ENCODE measurements at regions not wholly inside any gene's neighbourhood (a gene's known extent, or its start where the extent isn't known, plus 50 kb on each side); places are given as distances from the start of the nearest gene placed in this dataset.

DNA sequence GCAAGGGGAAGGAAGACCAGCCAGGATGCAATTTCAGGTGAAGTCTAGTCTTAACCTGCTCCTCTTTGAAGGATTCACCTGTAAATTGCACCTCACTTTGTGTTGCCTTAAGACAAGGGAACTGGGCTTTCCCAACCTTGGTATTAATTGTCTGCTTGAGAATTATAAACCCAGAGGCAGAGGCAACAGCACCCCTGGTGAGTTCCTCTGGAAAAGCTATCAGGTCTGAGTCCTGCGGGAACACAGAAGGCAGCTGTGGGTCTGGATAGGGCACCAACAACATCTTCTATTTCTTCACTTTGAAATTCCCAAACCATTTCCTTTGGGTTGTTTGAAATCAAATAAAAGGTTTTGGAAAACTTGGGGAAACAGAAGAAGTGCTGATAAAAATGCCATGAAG, 109.2 kb upstream of the NPY2R start:
- H3K27me3 ChIP-seq = peaks cover 3% of the 10 kb centered on the region
- TF ChIP-seq EZH2 (IDR thresholded peaks at IDR 0.05; ENCODE audit: borderline replicate concordance) = no peak
- TF ChIP-seq, protein P1, sequence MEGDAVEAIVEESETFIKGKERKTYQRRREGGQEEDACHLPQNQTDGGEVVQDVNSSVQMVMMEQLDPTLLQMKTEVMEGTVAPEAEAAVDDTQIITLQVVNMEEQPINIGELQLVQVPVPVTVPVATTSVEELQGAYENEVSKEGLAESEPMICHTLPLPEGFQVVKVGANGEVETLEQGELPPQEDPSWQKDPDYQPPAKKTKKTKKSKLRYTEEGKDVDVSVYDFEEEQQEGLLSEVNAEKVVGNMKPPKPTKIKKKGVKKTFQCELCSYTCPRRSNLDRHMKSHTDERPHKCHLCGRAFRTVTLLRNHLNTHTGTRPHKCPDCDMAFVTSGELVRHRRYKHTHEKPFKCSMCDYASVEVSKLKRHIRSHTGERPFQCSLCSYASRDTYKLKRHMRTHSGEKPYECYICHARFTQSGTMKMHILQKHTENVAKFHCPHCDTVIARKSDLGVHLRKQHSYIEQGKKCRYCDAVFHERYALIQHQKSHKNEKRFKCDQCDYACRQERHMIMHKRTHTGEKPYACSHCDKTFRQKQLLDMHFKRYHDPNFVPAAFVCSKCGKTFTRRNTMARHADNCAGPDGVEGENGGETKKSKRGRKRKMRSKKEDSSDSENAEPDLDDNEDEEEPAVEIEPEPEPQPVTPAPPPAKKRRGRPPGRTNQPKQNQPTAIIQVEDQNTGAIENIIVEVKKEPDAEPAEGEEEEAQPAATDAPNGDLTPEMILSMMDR (IDR thresholded peaks at IDR 0.05; ENCODE audit: poor library complexity) = no peak
- TF ChIP-seq EZH2phosphoT487 (IDR thresholded peaks at IDR 0.05; ENCODE audit: low read depth, severe bottlenecking, unreplicated experiment) = no peak
- no peak overlapping the region for H3K27ac ChIP-seq
- DNase-seq (ENCODE audit: low spot score) = no peak
- H3K4me2 ChIP-seq = no peak overlapping the region
- WGBS (ENCODE audit: low lambda C conversion rate, missing lambda C conversion rate) = 89% methylated on average over 1 of the region's 1 CpG
- H3K4me3 ChIP-seq = no peak overlapping the region
- no peak overlapping the region for H2AFZ ChIP-seq
- H3K79me2 ChIP-seq = no peaks in the 10 kb centered on the region
- H3K36me3 ChIP-seq (replicated peaks; ENCODE audit: insufficient read depth, low read depth) = no peaks in the 10 kb centered on the region
- no peaks in the 10 kb centered on the region for H3K9me3 ChIP-seq (ENCODE audit: low read depth)
- no peaks in the 10 kb centered on the region for H4K20me1 ChIP-seq (ENCODE audit: insufficient read depth, poor library complexity, severe bottlenecking)
- no peaks in the 10 kb centered on the region for H3K4me1 ChIP-seq (ENCODE audit: insufficient read depth)
- no peaks in the 10 kb centered on the region for H3K9me2 ChIP-seq (replicated peaks; ENCODE audit: insufficient read depth)

- no peaks in the 10 kb centered on the region for H3K79me2 ChIP-seq
- WGBS (ENCODE audit: low lambda C conversion rate, missing lambda C conversion rate) = 63% methylated on average over 1 of the region's 1 CpG
- no peaks in the 10 kb centered on the region for H3K9me2 ChIP-seq (replicated peaks; ENCODE audit: insufficient read depth)
- no peak overlapping the region for H2AFZ ChIP-seq
- H4K20me1 ChIP-seq (ENCODE audit: insufficient read depth, poor library complexity, severe bottlenecking) = no peaks in the 10 kb centered on the region
- DNase-seq (ENCODE audit: low spot score) = no peak
- H3K4me3 ChIP-seq = no peak overlapping the region
- no peaks in the 10 kb centered on the region for H3K4me1 ChIP-seq (ENCODE audit: insufficient read depth)
- H3K27me3 ChIP-seq = no peaks in the 10 kb centered on the region
- H3K27ac ChIP-seq = peak overlapping the region; percentile 17
- H3K4me2 ChIP-seq = peak overlapping the region; percentile 44
- TF ChIP-seq EZH2 (IDR thresholded peaks at IDR 0.05; ENCODE audit: borderline replicate concordance) = no peak
- TF ChIP-seq, protein P1 (IDR thresholded peaks at IDR 0.05; ENCODE audit: poor library complexity) = no peak
- no peak for TF ChIP-seq EZH2phosphoT487 (IDR thresholded peaks at IDR 0.05; ENCODE audit: low read depth, severe bottlenecking, unreplicated experiment)
- H3K9me3 ChIP-seq (ENCODE audit: low read depth) = no peaks in the 10 kb centered on the region
- no peaks in the 10 kb centered on the region for H3K36me3 ChIP-seq (replicated peaks; ENCODE audit: insufficient read depth, low read depth)
Observed at GRCh38 chr4:155106629-155107028, 101.8 kb upstream of the NPY2R start.

DNA sequence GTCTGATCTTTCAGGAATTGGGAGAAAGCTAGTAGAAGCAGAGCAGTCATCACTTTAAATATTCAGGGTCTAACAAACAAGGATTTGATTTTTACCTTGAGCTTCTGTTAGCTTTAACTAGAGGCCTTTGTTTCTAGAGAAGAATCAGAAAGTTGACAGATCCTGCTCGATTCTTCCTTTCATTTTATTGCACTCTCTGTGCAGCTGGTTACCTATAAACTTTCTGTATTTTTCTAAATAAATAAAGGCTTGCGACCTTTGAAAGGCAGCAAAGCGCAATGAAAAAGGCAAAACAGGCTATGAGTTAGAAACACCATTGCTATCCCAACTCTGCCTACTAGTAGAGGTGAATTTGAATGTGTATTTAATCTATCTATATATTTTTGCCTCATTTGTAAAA, 101.4 kb upstream of the NPY2R start:
- Histone ChIP-seq H3K4me3 (no peak overlapping the region), H3K27me3 (no peaks in the 10 kb centered on the region), H3K36me3 (replicated peaks; ENCODE audit: insufficient read depth, low read depth) (no peaks in the 10 kb centered on the region), H3K79me2 (no peaks in the 10 kb centered on the region), H3K9me3 (ENCODE audit: low read depth) (no peaks in the 10 kb centered on the region), H3K4me2 (peak overlapping the region; percentile 44), H3K9me2 (replicated peaks; ENCODE audit: insufficient read depth) (no peaks in the 10 kb centered on the region), H3K27ac (peak overlapping the region; percentile 17), H3K4me1 (ENCODE audit: insufficient read depth) (no peaks in the 10 kb centered on the region), H2AFZ (no peak overlapping the region), H4K20me1 (ENCODE audit: insufficient read depth, poor library complexity, severe bottlenecking) (no peaks in the 10 kb centered on the region)
- TF ChIP-seq, protein P1 (IDR thresholded peaks at IDR 0.05; ENCODE audit: poor library complexity) = no peak
- TF ChIP-seq EZH2phosphoT487 (IDR thresholded peaks at IDR 0.05; ENCODE audit: low read depth, severe bottlenecking, unreplicated experiment) (no peak), EZH2 (IDR thresholded peaks at IDR 0.05; ENCODE audit: borderline replicate concordance) (no peak)
- DNase-seq (ENCODE audit: low spot score) = no peak
- WGBS (ENCODE audit: low lambda C conversion rate, missing lambda C conversion rate) = 57% methylated on average over 3 of the region's 3 CpGs

- Histone ChIP-seq H3K9me2 (replicated peaks; ENCODE audit: insufficient read depth) (no peaks in the 10 kb centered on the region), H3K4me2 (no peak overlapping the region), H3K79me2 (no peaks in the 10 kb centered on the region), H3K36me3 (replicated peaks; ENCODE audit: insufficient read depth, low read depth) (no peaks in the 10 kb centered on the region), H3K27ac (no peak overlapping the region), H3K9me3 (ENCODE audit: low read depth) (no peaks in the 10 kb centered on the region), H4K20me1 (ENCODE audit: insufficient read depth, poor library complexity, severe bottlenecking) (no peaks in the 10 kb centered on the region), H3K4me3 (no peak overlapping the region), H3K4me1 (ENCODE audit: insufficient read depth) (no peaks in the 10 kb centered on the region), H2AFZ (no peak overlapping the region), H3K27me3 (no peaks in the 10 kb centered on the region)
- TF ChIP-seq EZH2phosphoT487 (IDR thresholded peaks at IDR 0.05; ENCODE audit: low read depth, severe bottlenecking, unreplicated experiment) = no peak
- TF ChIP-seq, protein P1 (IDR thresholded peaks at IDR 0.05; ENCODE audit: poor library complexity) = no peak
- DNase-seq (ENCODE audit: low spot score) = no peak
Observed at GRCh38 chr4:155114790-155115189, 93.6 kb upstream of the NPY2R start.

Measured in hepatocyte (in vitro differentiated cells).